SK-N-SH (cell line): ENCODE measurements at regions not wholly inside any gene's neighbourhood (a gene's known extent, or its start where the extent isn't known, plus 50 kb on each side); places are given as distances from the start of the nearest gene placed in this dataset.

Experiments
- SIN3A ChIP-seq: IDR thresholded peaks from 2 replicates; pipeline ENCODE4 v1.6.1; 2012; ENCODE audit warnings: low read depth, mild to moderate bottlenecking, low read length, moderate library complexity, borderline replicate concordance
- SMC3 ChIP-seq: IDR thresholded peaks from 2 replicates; pipeline ENCODE4 v1.6.1; 2012; ENCODE audit warnings: low read depth, low read length, improper control_type of control experiment

- TF ChIP-seq SIN3A = no peak
- no peak for TF ChIP-seq SMC3
These were observed 195.7 kb upstream of the CASK start for GRCh38 chrX:42119076-42119475.
